IMR-90 (cell line): ENCODE measurements at regions not wholly inside any gene's neighbourhood (a gene's known extent, or its start where the extent isn't known, plus 50 kb on each side); places are given as distances from the start of the nearest gene placed in this dataset.

ENCODE experiments used
- ATAC-seq: fragments of 200-7000 bp; cut with Tn5 transposase; 2 replicates; pipeline ENCODE4 v1.9.1; 2020; ENCODE audit warnings: low read depth, mild to moderate bottlenecking, moderate library complexity
- BruUV-seq: library from RNA; stranded (reverse); fragments of 400-500 nt; replicated peaks from 2 replicates; lab custom pipeline; 2021; lab: Mats Ljungman, UMichigan
- CTCF ChIA-PET: fragments of 300-600 bp; formaldehyde crosslinking; extraction: SDS; loops from one replicate; lab custom pipeline; 2021; ENCODE audit warnings: antibody characterized with exemption; lab: Yijun Ruan, JAX
- POLR2A ChIA-PET: fragments of 300-600 bp; sonication (Branson Sonifier 250); formaldehyde crosslinking; loops from one replicate; lab custom pipeline; 2022; ENCODE audit warnings: antibody characterized with exemption; ENCODE audit not compliant: unreplicated experiment; lab: Charles Lee
- DNase-seq: peaks from one replicate; pipeline ENCODE4 v3.0.0; 2013
- H2AFZ ChIP-seq: replicated peaks from 2 replicates; pipeline ENCODE3; 2013; ENCODE audit warnings: low read length, mild to moderate bottlenecking; ENCODE audit not compliant: poor library complexity
- H2AK5ac ChIP-seq: 2 replicates; pipeline ENCODE4 v1.6.1; 2013; ENCODE audit warnings: low read depth, low read length, inconsistent platforms
- H2AK9ac ChIP-seq: replicated peaks from 2 replicates; pipeline ENCODE3; 2013; ENCODE audit warnings: mild to moderate bottlenecking, low read depth, low read length, moderate library complexity; ENCODE audit not compliant: poor library complexity
- H2BK120ac ChIP-seq: 2 replicates; pipeline ENCODE4 v1.6.1; 2013; ENCODE audit warnings: low read depth, low read length, inconsistent platforms
- H2BK15ac ChIP-seq: 3 replicates; pipeline ENCODE4 v1.6.1; 2013; ENCODE audit warnings: low read depth, low read length, inconsistent platforms
- H2BK20ac ChIP-seq: 2 replicates; pipeline ENCODE4 v1.6.1; 2013; ENCODE audit warnings: low read depth, mild to moderate bottlenecking, inconsistent platforms, low read length, moderate library complexity
- H2BK5ac ChIP-seq: 2 replicates; pipeline ENCODE4 v1.6.1; 2013; ENCODE audit warnings: mild to moderate bottlenecking, low read depth, low read length, inconsistent platforms; ENCODE audit not compliant: poor library complexity, severe bottlenecking
- H3K14ac ChIP-seq: replicated peaks from 2 replicates; pipeline ENCODE4 v1.6.1; 2013; ENCODE audit warnings: low read depth, low read length, inconsistent platforms
- H3K18ac ChIP-seq: 2 replicates; pipeline ENCODE4 v1.6.1; 2013; ENCODE audit warnings: low read depth, low read length, control low read depth
- H3K23ac ChIP-seq: 2 replicates; pipeline ENCODE4 v1.6.1; 2013; ENCODE audit warnings: low read depth, low read length, inconsistent platforms
- H3K27ac ChIP-seq: 2 replicates; pipeline ENCODE4 v1.5.1; 2013; ENCODE audit warnings: mild to moderate bottlenecking, control low read depth, low read length; ENCODE audit not compliant: insufficient read depth
- H3K27me3 ChIP-seq: 2 replicates; pipeline ENCODE4 v1.6.1; 2013; ENCODE audit warnings: low read length; ENCODE audit not compliant: control insufficient read depth, insufficient read depth
- H3K36me3 ChIP-seq: 2 replicates; pipeline ENCODE4 v1.6.1; 2013; ENCODE audit warnings: low read length, mixed read lengths; ENCODE audit not compliant: control insufficient read depth, insufficient read depth
- H3K4ac ChIP-seq: 2 replicates; pipeline ENCODE4 v1.6.1; 2013; ENCODE audit warnings: low read depth, low read length, inconsistent platforms
- H3K4me1 ChIP-seq: 2 replicates; pipeline ENCODE4 v1.6.1; 2013; ENCODE audit warnings: low read length, mixed read lengths; ENCODE audit not compliant: control insufficient read depth, insufficient read depth
- H3K4me2 ChIP-seq: 2 replicates; pipeline ENCODE4 v1.6.1; 2013; ENCODE audit warnings: low read depth, mild to moderate bottlenecking, control low read depth, low read length, moderate library complexity
- H3K4me3 ChIP-seq: 2 replicates; pipeline ENCODE4 v1.5.1; 2013; ENCODE audit warnings: low read depth, mild to moderate bottlenecking, control low read depth, low read length, moderate library complexity; ENCODE audit not compliant: insufficient read depth
- H3K56ac ChIP-seq: 2 replicates; pipeline ENCODE4 v1.6.1; 2013; ENCODE audit warnings: low read length, inconsistent platforms; ENCODE audit not compliant: insufficient read depth; ENCODE audit errors: extremely low read depth
- H3K79me1 ChIP-seq, 2 experiments: 2 replicates each; pipeline ENCODE4 v1.6.1; 2013; ENCODE audit warnings: low read length in 2 of 2, inconsistent platforms in 1 of 2, low read depth in 1 of 2
- H3K9ac ChIP-seq: 2 replicates; pipeline ENCODE4 v1.6.1; 2013; ENCODE audit warnings: low read depth, low read length, control low read depth
- H3K9me1 ChIP-seq: 2 replicates; pipeline ENCODE4 v1.6.1; 2013; ENCODE audit warnings: low read length, inconsistent platforms; ENCODE audit not compliant: insufficient read depth
- H3K9me3 ChIP-seq: 2 replicates; pipeline ENCODE4 v1.6.1; 2013; ENCODE audit warnings: low read length; ENCODE audit not compliant: control insufficient read depth, insufficient read depth
- H4K20me1 ChIP-seq: 2 replicates; pipeline ENCODE4 v1.6.1; 2013; ENCODE audit warnings: low read length, inconsistent platforms; ENCODE audit not compliant: insufficient read depth
- H4K5ac ChIP-seq: 2 replicates; pipeline ENCODE4 v1.6.1; 2013; ENCODE audit warnings: mild to moderate bottlenecking, low read depth, low read length, control low read depth
- H4K8ac ChIP-seq, 2 experiments: 2 replicates each; pipeline ENCODE4 v1.6.1; 2013; ENCODE audit warnings: low read depth in 2 of 2, low read length in 2 of 2, control low read depth in 1 of 2, inconsistent platforms in 1 of 2
- H4K91ac ChIP-seq: 2 replicates; pipeline ENCODE4 v1.6.1; 2013; ENCODE audit warnings: low read depth, low read length, inconsistent platforms; ENCODE audit not compliant: insufficient read depth
- CHD1 ChIP-seq: IDR thresholded peaks from 2 replicates; pipeline ENCODE4 v1.6.1; 2012; ENCODE audit warnings: low read depth, low read length, improper control_type of control experiment
- MXI1 ChIP-seq: IDR thresholded peaks from 2 replicates; pipeline ENCODE4 v1.6.1; 2012; ENCODE audit warnings: low read depth, mild to moderate bottlenecking, low read length, moderate library complexity, borderline replicate concordance
- NFE2L2 ChIP-seq: fragments of 150-350 bp; IDR thresholded peaks from 2 replicates; pipeline ENCODE4 v1.6.1; 2016; ENCODE audit warnings: low read depth, mild to moderate bottlenecking, low read length
- RAD21 ChIP-seq: IDR thresholded peaks from 2 replicates; pipeline ENCODE4 v1.6.1; 2012; ENCODE audit warnings: low read length, improper control_type of control experiment
- SMC3 ChIP-seq: fragments of 150-350 bp; IDR thresholded peaks from 2 replicates; pipeline ENCODE4 v1.6.1; 2016; ENCODE audit warnings: low read depth, mild to moderate bottlenecking, antibody characterized with exemption, low read length, moderate library complexity
- WGBS, 2 experiments: methylation state at CpG; one replicate each; pipeline versions ENCODE4 v1.1.5 to v1.1.7; 2013; ENCODE audit warnings: missing lambda C conversion rate in 2 of 2; ENCODE audit not compliant: insufficient read length in 1 of 2; ENCODE audit errors: extremely low coverage in 2 of 2; 5-methylcytosine and 5-hydroxymethylcytosine counted together
- dilution Hi-C: fragments of 300-500 bp; cut with HindIII; formaldehyde crosslinking; loops from one replicate; pipeline ENCODE4 v1.14.3; 2018; ENCODE audit warnings: low sequenced_read_pairs; ENCODE audit not compliant: unreplicated experiment
- in situ Hi-C: fragments of 300-500 bp; cut with MboI; formaldehyde crosslinking; loops from 3 replicates; pipeline ENCODE4 v1.14.3; 2019; ENCODE audit warnings: low sequenced_read_pairs, inconsistent platforms, mixed read lengths
- intact Hi-C: fragments of 100-400 bp; cut with micrococcal nuclease; formaldehyde crosslinking; loops from 2 replicates; pipeline ENCODE4 v1.10.0; 2022
- TF ChIP-seq, protein P1 (sequence below): conservative IDR thresholded peaks from 2 replicates; pipeline ENCODE4 v1.5.1; 2012; ENCODE audit warnings: mild to moderate bottlenecking, low read depth, low read length, improper control_type of control experiment

- H3K56ac ChIP-seq, result no peak overlapping the region
- H2AK9ac ChIP-seq, result peak overlapping the region; percentile 38
- no peak overlapping the region for H3K9ac ChIP-seq
- H4K91ac ChIP-seq, result no peak overlapping the region
- TF ChIP-seq, protein P1, sequence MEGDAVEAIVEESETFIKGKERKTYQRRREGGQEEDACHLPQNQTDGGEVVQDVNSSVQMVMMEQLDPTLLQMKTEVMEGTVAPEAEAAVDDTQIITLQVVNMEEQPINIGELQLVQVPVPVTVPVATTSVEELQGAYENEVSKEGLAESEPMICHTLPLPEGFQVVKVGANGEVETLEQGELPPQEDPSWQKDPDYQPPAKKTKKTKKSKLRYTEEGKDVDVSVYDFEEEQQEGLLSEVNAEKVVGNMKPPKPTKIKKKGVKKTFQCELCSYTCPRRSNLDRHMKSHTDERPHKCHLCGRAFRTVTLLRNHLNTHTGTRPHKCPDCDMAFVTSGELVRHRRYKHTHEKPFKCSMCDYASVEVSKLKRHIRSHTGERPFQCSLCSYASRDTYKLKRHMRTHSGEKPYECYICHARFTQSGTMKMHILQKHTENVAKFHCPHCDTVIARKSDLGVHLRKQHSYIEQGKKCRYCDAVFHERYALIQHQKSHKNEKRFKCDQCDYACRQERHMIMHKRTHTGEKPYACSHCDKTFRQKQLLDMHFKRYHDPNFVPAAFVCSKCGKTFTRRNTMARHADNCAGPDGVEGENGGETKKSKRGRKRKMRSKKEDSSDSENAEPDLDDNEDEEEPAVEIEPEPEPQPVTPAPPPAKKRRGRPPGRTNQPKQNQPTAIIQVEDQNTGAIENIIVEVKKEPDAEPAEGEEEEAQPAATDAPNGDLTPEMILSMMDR, result no peak
- TF ChIP-seq NFE2L2, result no peak
- no peak for TF ChIP-seq SMC3
- TF ChIP-seq RAD21, result no peak
- TF ChIP-seq CHD1, result no peak
- TF ChIP-seq MXI1, result no peak
- no peak overlapping the region for H2BK5ac ChIP-seq
- no peak overlapping the region for H2BK20ac ChIP-seq
- no peak overlapping the region for H3K18ac ChIP-seq
- intact Hi-C loops (no loop called here), dilution Hi-C loops (no loop called here), in situ Hi-C loops (no loop called here)
- no CpG with 5 or more reads among the region's 6 CpGs for WGBS, 2 experiments
- no peak overlapping the region for H3K4me3 ChIP-seq
- H3K9me3 ChIP-seq, result no peaks in the 10 kb centered on the region
- no peaks in the 10 kb centered on the region for H3K79me1 ChIP-seq
- no peaks in the 10 kb centered on the region for H4K20me1 ChIP-seq
- no peaks in the 10 kb centered on the region for H3K27me3 ChIP-seq
- no peak overlapping the region for H4K8ac ChIP-seq
- H3K23ac ChIP-seq, result no peak overlapping the region
- ChIA-PET CTCF (interaction anchor here (0.6 kb wide), 1 partner anchor 53 kb away, joined by 6 read pairs; no protein-coding TSS in a partner anchor), POLR2A (no interaction called here)
- no peak overlapping the region for H3K14ac ChIP-seq
- H4K5ac ChIP-seq, result no peak overlapping the region
- no peak for ATAC-seq
- H3K4me2 ChIP-seq, result no peak overlapping the region
- peaks cover 4% of the 10 kb centered on the region; the same call in 1 of the 2 replicates for H3K4me1 ChIP-seq
- no peak overlapping the region for H2BK120ac ChIP-seq
- H2BK15ac ChIP-seq, result no peak overlapping the region
- no peak overlapping the region for H2AK5ac ChIP-seq
- peaks cover 4% of the 10 kb centered on the region; the same call in 1 of the 2 replicates for H3K9me1 ChIP-seq
- H3K36me3 ChIP-seq, result no peaks in the 10 kb centered on the region
- H3K27ac ChIP-seq, result no peak overlapping the region
- no peak overlapping the region for H3K4ac ChIP-seq
- BruUV-seq, result no TSS peak
- H2AFZ ChIP-seq, result no peak overlapping the region
- DNase-seq, result no peak
These were observed 102.3 kb upstream of the ID2 start for GRCh38 chr2:8579485-8580085.
